ENCODE measurements at regions not wholly inside any gene's neighbourhood (a gene's known extent, or its start where the extent isn't known, plus 50 kb on each side); places are given as distances from the start of the nearest gene placed in this dataset.

DNA sequence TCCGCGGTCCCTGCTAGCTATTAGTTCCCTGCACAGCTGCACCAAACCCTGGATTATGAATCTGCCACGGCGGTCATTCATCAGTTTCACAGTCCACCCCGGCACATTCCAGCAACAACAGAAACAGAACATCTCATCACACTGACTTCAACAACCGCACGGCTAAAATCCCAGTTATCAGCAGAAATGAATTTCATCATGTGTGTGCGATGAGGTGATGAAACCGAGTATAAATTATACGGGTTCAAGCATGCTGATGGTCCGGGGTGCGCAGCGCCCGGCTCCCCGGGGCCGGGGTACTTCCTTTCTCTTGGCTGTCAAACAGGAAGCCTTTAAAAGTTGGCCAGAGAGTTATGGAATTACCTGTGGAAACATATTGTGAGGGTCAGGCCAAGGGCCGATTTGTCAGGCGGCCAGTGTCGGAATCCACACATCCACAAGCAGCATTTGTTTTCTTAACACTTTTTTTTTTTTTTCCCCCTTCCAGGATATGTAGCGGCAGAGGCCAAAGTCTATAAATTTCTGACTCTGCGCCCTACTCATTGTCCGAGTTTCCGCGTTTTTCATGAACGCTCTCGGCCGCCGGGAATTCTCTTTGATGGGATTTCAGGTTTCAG is 420.9 kb upstream of the MGMT start:
- no peaks in the 10 kb centered on the region for H3K36me3 ChIP-seq
- TF ChIP-seq EP300 (IDR thresholded peaks at IDR 0.05) (no peak), POLR2A (IDR thresholded peaks at IDR 0.05) (no peak), POLR2AphosphoS5 (IDR thresholded peaks at IDR 0.05) (no peak)
- TF ChIP-seq, protein P1, sequence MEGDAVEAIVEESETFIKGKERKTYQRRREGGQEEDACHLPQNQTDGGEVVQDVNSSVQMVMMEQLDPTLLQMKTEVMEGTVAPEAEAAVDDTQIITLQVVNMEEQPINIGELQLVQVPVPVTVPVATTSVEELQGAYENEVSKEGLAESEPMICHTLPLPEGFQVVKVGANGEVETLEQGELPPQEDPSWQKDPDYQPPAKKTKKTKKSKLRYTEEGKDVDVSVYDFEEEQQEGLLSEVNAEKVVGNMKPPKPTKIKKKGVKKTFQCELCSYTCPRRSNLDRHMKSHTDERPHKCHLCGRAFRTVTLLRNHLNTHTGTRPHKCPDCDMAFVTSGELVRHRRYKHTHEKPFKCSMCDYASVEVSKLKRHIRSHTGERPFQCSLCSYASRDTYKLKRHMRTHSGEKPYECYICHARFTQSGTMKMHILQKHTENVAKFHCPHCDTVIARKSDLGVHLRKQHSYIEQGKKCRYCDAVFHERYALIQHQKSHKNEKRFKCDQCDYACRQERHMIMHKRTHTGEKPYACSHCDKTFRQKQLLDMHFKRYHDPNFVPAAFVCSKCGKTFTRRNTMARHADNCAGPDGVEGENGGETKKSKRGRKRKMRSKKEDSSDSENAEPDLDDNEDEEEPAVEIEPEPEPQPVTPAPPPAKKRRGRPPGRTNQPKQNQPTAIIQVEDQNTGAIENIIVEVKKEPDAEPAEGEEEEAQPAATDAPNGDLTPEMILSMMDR (IDR thresholded peaks at IDR 0.05) = no peak
- H3K9me3 ChIP-seq = no peaks in the 10 kb centered on the region
- no peaks in the 10 kb centered on the region for H3K4me1 ChIP-seq
- no peak overlapping the region for H3K4me3 ChIP-seq
- 89 to 91% methylated on average over 28 of the region's 28 CpGs for WGBS, 2 donors
- H3K27me3 ChIP-seq = peaks cover 0 to 6% (median 0%) of the 10 kb centered on the region in 3 donors
- H3K27ac ChIP-seq = no peak overlapping the region
- intact Hi-C loops (cut with DNase I) = no loop called here
- no peak for DNase-seq

DNA sequence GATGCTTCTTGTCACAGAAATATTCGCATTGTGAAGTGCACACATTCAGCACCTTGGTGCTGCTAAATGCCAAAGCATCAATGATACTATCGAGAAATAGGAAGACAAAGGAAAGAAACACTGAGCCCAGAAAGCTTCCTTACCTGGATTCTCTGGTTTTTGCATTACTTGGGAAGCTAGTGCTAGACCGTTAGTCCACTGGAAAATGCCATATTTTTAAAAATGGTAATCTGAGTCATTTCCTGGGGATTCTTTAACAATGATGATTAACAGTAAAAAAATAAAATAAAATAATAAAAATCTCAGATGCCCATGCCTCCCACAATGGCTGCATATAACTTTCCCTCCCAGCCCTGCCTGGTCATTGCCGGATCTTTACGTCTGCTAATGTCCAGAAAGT is 420.1 kb upstream of the MGMT start:
- intact Hi-C loops (cut with DNase I) = no loop called here
- TF ChIP-seq POLR2A (IDR thresholded peaks at IDR 0.05) (no peak), POLR2AphosphoS5 (IDR thresholded peaks at IDR 0.05) (no peak), EP300 (IDR thresholded peaks at IDR 0.05) (no peak)
- TF ChIP-seq, protein P1 (IDR thresholded peaks at IDR 0.05) = no peak
- Histone ChIP-seq H3K27ac (no peak overlapping the region), H3K4me3 (no peak overlapping the region), H3K27me3 (peaks cover 0 to 6% (median 0%) of the 10 kb centered on the region in 3 donors), H3K4me1 (no peaks in the 10 kb centered on the region), H3K36me3 (no peaks in the 10 kb centered on the region), H3K9me3 (no peaks in the 10 kb centered on the region)
- 79 to 86% methylated on average over 5 of the region's 5 CpGs for WGBS, 2 donors
- no peak for DNase-seq

GRCh38 chr10:129047600-129047999 is 419.4 kb upstream of the MGMT start:
- no peak overlapping the region for H3K4me3 ChIP-seq
- H3K27ac ChIP-seq = no peak overlapping the region
- no peaks in the 10 kb centered on the region for H3K36me3 ChIP-seq
- no peaks in the 10 kb centered on the region for H3K4me1 ChIP-seq
- no peak for TF ChIP-seq POLR2AphosphoS5 (IDR thresholded peaks at IDR 0.05)
- no peak for TF ChIP-seq EP300 (IDR thresholded peaks at IDR 0.05)
- TF ChIP-seq POLR2A (IDR thresholded peaks at IDR 0.05) = no peak
- TF ChIP-seq, protein P1 (IDR thresholded peaks at IDR 0.05) = no peak
- H3K27me3 ChIP-seq = peaks cover 0 to 2% (median 0%) of the 10 kb centered on the region in 3 donors
- 90 to 95% methylated on average over 3 of the region's 3 CpGs for WGBS, 2 donors
- H3K9me3 ChIP-seq = no peaks in the 10 kb centered on the region
- intact Hi-C loops (cut with DNase I) = no loop called here
- no peak for DNase-seq

DNA sequence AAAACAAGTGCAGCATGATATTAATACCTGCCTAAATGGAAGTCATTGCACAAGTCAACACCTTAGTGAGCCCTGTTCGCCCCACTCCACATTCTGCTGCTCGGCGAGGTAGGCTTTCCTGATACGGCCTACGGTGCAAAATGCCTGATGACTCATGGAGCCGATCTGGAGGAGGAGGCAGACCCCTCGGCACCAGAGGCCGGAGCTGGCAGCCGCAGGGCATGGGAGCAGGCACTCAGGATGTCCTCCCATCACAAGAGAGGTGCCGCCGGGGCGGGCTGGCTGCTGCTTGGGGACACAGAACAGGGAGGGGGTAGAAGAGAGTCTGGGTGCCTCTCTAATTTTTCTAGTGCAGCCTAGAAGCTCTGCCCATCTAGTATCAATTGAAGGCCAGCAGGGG is 418.5 kb upstream of the MGMT start:
- Histone ChIP-seq H3K4me1 (no peaks in the 10 kb centered on the region), H3K9me3 (no peaks in the 10 kb centered on the region), H3K4me3 (no peak overlapping the region), H3K36me3 (no peaks in the 10 kb centered on the region), H3K27ac (no peak overlapping the region), H3K27me3 (no peaks in the 10 kb centered on the region)
- intact Hi-C loops (cut with DNase I) = no loop called here
- TF ChIP-seq POLR2AphosphoS5 (IDR thresholded peaks at IDR 0.05) (no peak), EP300 (IDR thresholded peaks at IDR 0.05) (no peak), POLR2A (IDR thresholded peaks at IDR 0.05) (no peak)
- TF ChIP-seq, protein P1 (IDR thresholded peaks at IDR 0.05) = no peak
- no peak for DNase-seq
- 89% methylated on average over 12 of the region's 12 CpGs for WGBS, 2 donors

- Histone ChIP-seq H3K4me3 (no peak overlapping the region), H3K27ac (no peak overlapping the region), H3K9me3 (peaks cover 0 to 3% (median 0%) of the 10 kb centered on the region in 4 donors), H3K27me3 (no peaks in the 10 kb centered on the region), H3K36me3 (no peaks in the 10 kb centered on the region), H3K4me1 (no peaks in the 10 kb centered on the region)
- TF ChIP-seq EP300 (IDR thresholded peaks at IDR 0.05) (no peak), POLR2A (IDR thresholded peaks at IDR 0.05) (no peak), POLR2AphosphoS5 (IDR thresholded peaks at IDR 0.05) (no peak)
- TF ChIP-seq, protein P1 (IDR thresholded peaks at IDR 0.05) = no peak
- WGBS, 2 donors = 75 to 83% methylated on average over 7 of the region's 7 CpGs
- intact Hi-C loops (cut with DNase I) = no loop called here
- DNase-seq = no peak
Measured at GRCh38 chr10:129049501-129049900, 417.5 kb upstream of the MGMT start.

Measured in sigmoid colon (tissue), 6 donors.